ENCODE measurements at regions not wholly inside any gene's neighbourhood (a gene's known extent, or its start where the extent isn't known, plus 50 kb on each side); places are given as distances from the start of the nearest gene placed in this dataset.
"Not testable (repeated sequence)": the region's sequence is repeated elsewhere in the genome, so short reads cannot be mapped to it uniquely, and the experiment has no call there.

GRCh38 chr4:114034189-114034588 is 54.7 kb upstream of the ARSJ start:
- no peak for DNase-seq
- Histone ChIP-seq H3K36me3 (ENCODE audit: control insufficient read depth, insufficient read depth, low read length) (no peaks in the 10 kb centered on the region), H3K4me1 (ENCODE audit: control insufficient read depth, insufficient read depth, low read length, poor library complexity, severe bottlenecking) (no peaks in the 10 kb centered on the region), H3K27ac (ENCODE audit: insufficient read depth, low read length, poor library complexity, severe bottlenecking) (no peak overlapping the region), H3K4me3 (ENCODE audit: insufficient read depth, low read depth, low read length, poor library complexity, severe bottlenecking) (no peak overlapping the region), H3K27me3 (replicated peaks; ENCODE audit: control insufficient read depth, insufficient read depth, low read length, poor library complexity, severe bottlenecking) (no peaks in the 10 kb centered on the region), H3K9me3 (ENCODE audit: control insufficient read depth, low read length) (no peaks in the 10 kb centered on the region)

DNA sequence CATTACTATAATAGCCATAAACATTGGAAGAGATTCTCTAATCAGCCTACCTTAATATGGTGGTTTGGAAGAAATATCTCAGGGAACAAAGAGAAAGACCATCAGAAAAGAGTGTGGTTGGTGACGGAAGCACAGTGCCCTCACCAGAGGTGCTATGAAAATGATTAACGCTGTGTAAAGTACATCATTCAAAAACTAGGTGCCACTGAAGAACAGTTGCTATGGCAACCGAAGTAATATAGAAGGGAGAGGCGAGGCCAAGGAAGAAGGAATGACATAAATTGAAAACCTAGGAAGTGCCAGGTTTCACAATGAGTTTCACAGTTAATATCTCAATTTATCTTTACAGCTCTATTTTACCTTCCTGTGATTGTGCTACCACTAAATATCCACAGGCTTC is 57.0 kb upstream of the ARSJ start:
- Histone ChIP-seq H3K27me3 (replicated peaks; ENCODE audit: control insufficient read depth, insufficient read depth, low read length, poor library complexity, severe bottlenecking) (no peaks in the 10 kb centered on the region), H3K9me3 (ENCODE audit: control insufficient read depth, low read length) (no peaks in the 10 kb centered on the region)
- DNase-seq: no peak

GRCh38 chr4:114036864-114037263 is 57.4 kb upstream of the ARSJ start:
- Histone ChIP-seq H3K9me3 (ENCODE audit: control insufficient read depth, low read length) (no peaks in the 10 kb centered on the region), H3K4me1 (ENCODE audit: control insufficient read depth, insufficient read depth, low read length, poor library complexity, severe bottlenecking) (no peaks in the 10 kb centered on the region), H3K4me3 (ENCODE audit: insufficient read depth, low read depth, low read length, poor library complexity, severe bottlenecking) (no peak overlapping the region), H3K36me3 (ENCODE audit: control insufficient read depth, insufficient read depth, low read length) (no peaks in the 10 kb centered on the region), H3K27me3 (replicated peaks; ENCODE audit: control insufficient read depth, insufficient read depth, low read length, poor library complexity, severe bottlenecking) (no peaks in the 10 kb centered on the region), H3K27ac (ENCODE audit: insufficient read depth, low read length, poor library complexity, severe bottlenecking) (no peak overlapping the region)
- DNase-seq: no peak

More for the DNA sequence above, 57.0 kb upstream of the ARSJ start:
- Histone ChIP-seq H3K4me3 (ENCODE audit: insufficient read depth, low read depth, low read length, poor library complexity, severe bottlenecking) (no peak overlapping the region), H3K36me3 (ENCODE audit: control insufficient read depth, insufficient read depth, low read length) (no peaks in the 10 kb centered on the region), H3K27ac (ENCODE audit: insufficient read depth, low read length, poor library complexity, severe bottlenecking) (no peak overlapping the region), H3K4me1 (ENCODE audit: control insufficient read depth, insufficient read depth, low read length, poor library complexity, severe bottlenecking) (no peaks in the 10 kb centered on the region)

DNA sequence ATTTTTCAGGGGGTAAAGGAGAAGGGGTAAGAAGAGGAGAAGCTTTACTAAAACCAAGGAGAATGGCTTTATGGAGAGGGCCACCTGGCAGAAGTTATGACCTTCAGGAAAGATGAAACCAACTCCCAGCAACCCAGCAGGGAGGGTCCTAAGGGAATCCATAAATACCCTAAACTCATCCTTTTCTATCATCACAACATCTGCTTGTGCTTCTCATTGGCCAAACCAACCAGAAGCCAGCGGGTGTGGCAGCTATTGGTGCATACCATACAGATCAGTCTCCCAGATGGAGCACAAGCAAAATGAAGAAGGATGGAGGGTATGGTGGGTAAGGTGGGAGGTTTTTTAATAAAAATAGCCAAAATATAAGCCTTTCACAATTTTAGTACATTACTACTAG is 58.5 kb upstream of the ARSJ start:
- Histone ChIP-seq H3K27ac (ENCODE audit: insufficient read depth, low read length, poor library complexity, severe bottlenecking) (no peak overlapping the region), H3K4me1 (ENCODE audit: control insufficient read depth, insufficient read depth, low read length, poor library complexity, severe bottlenecking) (no peaks in the 10 kb centered on the region), H3K27me3 (replicated peaks; ENCODE audit: control insufficient read depth, insufficient read depth, low read length, poor library complexity, severe bottlenecking) (no peaks in the 10 kb centered on the region), H3K4me3 (ENCODE audit: insufficient read depth, low read depth, low read length, poor library complexity, severe bottlenecking) (no peak overlapping the region), H3K9me3 (ENCODE audit: control insufficient read depth, low read length) (no peaks in the 10 kb centered on the region), H3K36me3 (ENCODE audit: control insufficient read depth, insufficient read depth, low read length) (no peaks in the 10 kb centered on the region)
- no peak for DNase-seq

DNA sequence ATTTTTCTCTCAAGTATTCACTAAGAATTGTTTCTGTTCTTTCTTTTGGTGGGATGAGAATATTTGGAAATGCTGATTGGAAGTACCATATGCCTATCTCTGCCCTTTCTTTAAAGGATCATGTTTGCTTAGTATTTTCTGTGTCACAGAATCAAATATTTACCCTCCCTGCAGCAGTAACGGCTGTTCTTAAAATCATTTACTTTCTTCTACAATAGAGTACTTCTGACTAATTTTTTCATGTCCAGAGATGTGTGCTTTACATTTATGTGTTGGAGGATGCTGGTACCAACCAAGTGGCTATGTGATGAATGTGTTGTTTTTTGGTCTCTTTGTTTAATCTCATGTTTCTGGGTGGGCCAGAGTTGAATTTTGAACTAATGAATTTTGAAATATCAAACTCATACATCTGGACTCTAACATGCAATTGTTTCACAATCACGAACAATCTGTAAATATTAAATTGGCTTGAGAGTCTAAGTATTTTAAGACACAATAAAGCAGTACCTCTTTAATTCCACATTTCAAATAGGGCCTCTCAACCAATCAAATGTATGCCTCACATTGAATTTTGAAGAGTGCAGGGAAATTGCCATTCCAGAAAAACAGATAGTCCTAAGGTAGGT is 59.4 kb upstream of the ARSJ start:
- DNase-seq: no peak
- H3K4me1 ChIP-seq (ENCODE audit: control insufficient read depth, insufficient read depth, low read length, poor library complexity, severe bottlenecking): no peaks in the 10 kb centered on the region
- no peaks in the 10 kb centered on the region for H3K36me3 ChIP-seq (ENCODE audit: control insufficient read depth, insufficient read depth, low read length)
- no peaks in the 10 kb centered on the region for H3K9me3 ChIP-seq (ENCODE audit: control insufficient read depth, low read length)
- no peak overlapping the region for H3K27ac ChIP-seq (ENCODE audit: insufficient read depth, low read length, poor library complexity, severe bottlenecking)
- H3K4me3 ChIP-seq (ENCODE audit: insufficient read depth, low read depth, low read length, poor library complexity, severe bottlenecking): no peak overlapping the region
- H3K27me3 ChIP-seq (replicated peaks; ENCODE audit: control insufficient read depth, insufficient read depth, low read length, poor library complexity, severe bottlenecking): no peaks in the 10 kb centered on the region

DNA sequence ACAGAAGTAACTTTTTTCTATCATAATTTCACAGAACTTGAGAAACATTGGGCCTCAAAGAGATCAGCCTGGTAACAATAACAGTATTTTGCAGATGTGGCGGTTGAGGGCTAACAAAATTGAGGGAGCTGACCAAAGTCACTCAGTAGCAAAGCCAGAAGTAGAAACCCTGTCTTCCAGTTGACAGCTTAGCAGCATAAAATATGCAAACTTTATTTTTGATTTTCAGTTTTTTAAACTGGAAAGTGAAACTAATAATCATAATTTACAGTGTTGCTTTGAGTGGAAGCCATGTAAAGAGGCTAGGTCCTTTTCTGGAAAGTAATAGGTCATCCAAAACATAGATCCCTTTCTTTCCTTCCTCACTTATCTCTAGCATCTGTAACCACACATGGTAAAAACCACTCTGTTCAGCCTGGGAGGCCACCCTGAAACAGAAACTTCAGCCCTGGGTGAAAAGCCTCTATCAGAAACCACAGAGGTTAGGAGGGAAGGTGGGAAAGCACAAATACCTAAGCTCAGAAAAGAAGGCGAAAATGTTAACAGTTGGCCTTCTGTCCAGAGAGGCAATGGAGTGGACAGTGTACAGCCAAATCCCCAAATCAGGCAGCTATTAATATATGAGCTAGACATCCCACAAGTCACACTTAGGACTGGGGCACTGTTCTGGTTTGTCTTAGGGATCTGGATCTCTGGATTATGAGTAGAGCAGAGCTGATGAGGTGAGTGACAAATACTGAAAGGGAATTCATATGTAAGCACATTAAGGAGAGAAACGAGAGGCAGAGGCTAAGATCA is 61.1 kb upstream of the ARSJ start:
- H3K27me3 ChIP-seq (replicated peaks; ENCODE audit: control insufficient read depth, insufficient read depth, low read length, poor library complexity, severe bottlenecking): no peaks in the 10 kb centered on the region
- DNase-seq: no peak
- no peak overlapping the region for H3K4me3 ChIP-seq (ENCODE audit: insufficient read depth, low read depth, low read length, poor library complexity, severe bottlenecking)
- no peaks in the 10 kb centered on the region for H3K36me3 ChIP-seq (ENCODE audit: control insufficient read depth, insufficient read depth, low read length)
- no peak overlapping the region for H3K27ac ChIP-seq (ENCODE audit: insufficient read depth, low read length, poor library complexity, severe bottlenecking)
- no peaks in the 10 kb centered on the region for H3K9me3 ChIP-seq (ENCODE audit: control insufficient read depth, low read length)
- no peaks in the 10 kb centered on the region for H3K4me1 ChIP-seq (ENCODE audit: control insufficient read depth, insufficient read depth, low read length, poor library complexity, severe bottlenecking)

DNA sequence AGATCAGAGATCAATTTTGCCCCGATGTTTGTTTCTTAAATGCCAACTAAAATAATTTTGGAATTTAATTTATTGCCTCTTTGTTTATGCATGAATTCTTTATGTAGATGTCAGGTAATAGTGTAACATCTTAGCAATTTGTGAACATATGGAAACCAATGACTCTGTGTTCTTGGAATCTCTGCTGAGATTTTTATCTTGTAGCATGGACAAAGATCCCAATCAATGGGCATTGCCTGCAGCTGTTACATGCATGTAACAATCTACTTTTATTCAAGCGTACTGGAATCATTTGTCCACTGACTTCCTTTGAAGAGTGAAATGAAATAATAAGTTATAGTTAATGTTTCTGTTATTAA is 61.6 kb upstream of the ARSJ start:
- H3K4me1 ChIP-seq (ENCODE audit: control insufficient read depth, insufficient read depth, low read length, poor library complexity, severe bottlenecking): no peaks in the 10 kb centered on the region
- H3K27me3 ChIP-seq (replicated peaks; ENCODE audit: control insufficient read depth, insufficient read depth, low read length, poor library complexity, severe bottlenecking): no peaks in the 10 kb centered on the region
- H3K9me3 ChIP-seq (ENCODE audit: control insufficient read depth, low read length): no peaks in the 10 kb centered on the region
- no peak for DNase-seq
- H3K27ac ChIP-seq (ENCODE audit: insufficient read depth, low read length, poor library complexity, severe bottlenecking): no peak overlapping the region
- H3K4me3 ChIP-seq (ENCODE audit: insufficient read depth, low read depth, low read length, poor library complexity, severe bottlenecking): no peak overlapping the region
- no peaks in the 10 kb centered on the region for H3K36me3 ChIP-seq (ENCODE audit: control insufficient read depth, insufficient read depth, low read length)

DNA sequence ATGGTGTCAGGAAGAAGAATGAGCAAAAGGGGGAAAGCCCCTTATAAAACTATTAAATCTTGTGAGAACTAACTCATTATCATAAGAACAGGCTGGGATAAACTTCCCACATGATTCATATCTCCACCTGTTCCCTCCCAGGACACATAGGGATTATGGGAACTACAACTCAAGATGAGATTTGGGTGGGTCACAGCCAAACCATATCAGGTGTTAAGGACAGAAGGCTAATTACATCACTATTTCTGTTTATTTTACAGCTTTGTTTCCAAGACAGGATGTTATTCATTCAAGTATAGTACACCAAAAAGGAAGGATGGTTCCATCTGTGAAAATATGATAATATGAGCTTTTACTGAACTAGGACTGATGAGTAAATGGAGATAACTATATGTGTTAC is 63.7 kb upstream of the ARSJ start:
- H3K27ac ChIP-seq (ENCODE audit: insufficient read depth, low read length, poor library complexity, severe bottlenecking): no peak overlapping the region
- no peak for DNase-seq
- no peaks in the 10 kb centered on the region for H3K4me1 ChIP-seq (ENCODE audit: control insufficient read depth, insufficient read depth, low read length, poor library complexity, severe bottlenecking)
- H3K27me3 ChIP-seq (replicated peaks; ENCODE audit: control insufficient read depth, insufficient read depth, low read length, poor library complexity, severe bottlenecking): no peaks in the 10 kb centered on the region
- no peaks in the 10 kb centered on the region for H3K9me3 ChIP-seq (ENCODE audit: control insufficient read depth, low read length)
- H3K36me3 ChIP-seq (ENCODE audit: control insufficient read depth, insufficient read depth, low read length): no peaks in the 10 kb centered on the region
- H3K4me3 ChIP-seq (ENCODE audit: insufficient read depth, low read depth, low read length, poor library complexity, severe bottlenecking): no peak overlapping the region

DNA sequence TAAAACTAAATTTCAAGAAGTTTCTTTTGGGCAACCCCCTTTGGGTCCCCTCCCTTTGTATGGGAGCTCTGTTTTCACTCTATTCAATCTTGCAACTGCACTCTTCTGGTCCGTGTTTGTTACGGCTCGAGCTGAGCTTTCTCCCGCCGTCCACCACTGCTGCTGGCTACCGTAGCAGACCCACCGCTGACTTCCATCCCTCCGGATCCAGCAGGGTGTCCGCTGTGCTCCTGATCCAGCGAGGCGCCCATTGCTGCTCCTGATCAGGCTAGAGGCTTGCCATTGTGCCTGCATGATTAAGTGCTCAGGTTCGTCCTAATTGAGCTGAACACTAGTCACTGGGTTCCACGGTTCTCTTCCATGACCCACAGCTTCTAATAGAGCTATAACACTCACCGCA is 64.9 kb upstream of the ARSJ start:
- not testable (repeated sequence) for H3K4me3 ChIP-seq (ENCODE audit: insufficient read depth, low read depth, low read length, poor library complexity, severe bottlenecking); H3K27ac ChIP-seq (ENCODE audit: insufficient read depth, low read length, poor library complexity, severe bottlenecking); DNase-seq; H3K4me1 ChIP-seq (ENCODE audit: control insufficient read depth, insufficient read depth, low read length, poor library complexity, severe bottlenecking); H3K27me3 ChIP-seq (replicated peaks; ENCODE audit: control insufficient read depth, insufficient read depth, low read length, poor library complexity, severe bottlenecking); H3K9me3 ChIP-seq (ENCODE audit: control insufficient read depth, low read length); H3K36me3 ChIP-seq (ENCODE audit: control insufficient read depth, insufficient read depth, low read length)

GRCh38 chr4:114046331-114046730 is 66.9 kb upstream of the ARSJ start:
- H3K9me3 ChIP-seq (ENCODE audit: control insufficient read depth, low read length): no peaks in the 10 kb centered on the region
- no peak overlapping the region for H3K4me3 ChIP-seq (ENCODE audit: insufficient read depth, low read depth, low read length, poor library complexity, severe bottlenecking)
- no peaks in the 10 kb centered on the region for H3K4me1 ChIP-seq (ENCODE audit: control insufficient read depth, insufficient read depth, low read length, poor library complexity, severe bottlenecking)
- no peak overlapping the region for H3K27ac ChIP-seq (ENCODE audit: insufficient read depth, low read length, poor library complexity, severe bottlenecking)
- no peak for DNase-seq
- no peaks in the 10 kb centered on the region for H3K36me3 ChIP-seq (ENCODE audit: control insufficient read depth, insufficient read depth, low read length)
- no peaks in the 10 kb centered on the region for H3K27me3 ChIP-seq (replicated peaks; ENCODE audit: control insufficient read depth, insufficient read depth, low read length, poor library complexity, severe bottlenecking)
